CD4-positive, CD25-positive, alpha-beta regulatory T cell (primary cell): ENCODE measurements at regions not wholly inside any gene's neighbourhood (a gene's known extent, or its start where the extent isn't known, plus 50 kb on each side); places are given as distances from the start of the nearest gene placed in this dataset.
"Not testable (repeated sequence)": the region's sequence is repeated elsewhere in the genome, so short reads cannot be mapped to it uniquely, and the experiment has no call there.

ENCODE experiments used
- ATAC-seq, 2 donors: fragments of 150-1000 bp; cut with Tn5 transposase; one replicate each; pipeline ENCODE4 v1.10.0; 2021; ENCODE audit warnings: low read depth in 2 of 2, moderate number of reproducible peaks in 2 of 2, moderate library complexity in 1 of 2
- DNase-seq, 3 donors: peaks; one replicate each; pipeline versions ENCODE4 v3.0.0 to v3.0.0-alpha.2; 2012 to 2022; ENCODE audit warnings: mixed read lengths in 1 of 3
- H3K27ac ChIP-seq: one replicate; pipeline ENCODE4 v1.7.0; 2013; ENCODE audit warnings: mild to moderate bottlenecking, low read length; ENCODE audit not compliant: insufficient read depth, poor library complexity, severe bottlenecking
- H3K27me3 ChIP-seq: one replicate; pipeline ENCODE4 v1.7.0; 2013; ENCODE audit warnings: low read length; ENCODE audit not compliant: control insufficient read depth, insufficient read depth
- H3K36me3 ChIP-seq: one replicate; pipeline ENCODE4 v1.7.0; 2013; ENCODE audit warnings: mild to moderate bottlenecking, low read length, moderate library complexity; ENCODE audit not compliant: control insufficient read depth, insufficient read depth
- H3K4me1 ChIP-seq: 2 replicates; pipeline ENCODE4 v1.7.0; 2013; ENCODE audit warnings: mild to moderate bottlenecking, low read length; ENCODE audit not compliant: insufficient read depth, control insufficient read depth, poor library complexity, severe bottlenecking
- H3K4me3 ChIP-seq: one replicate; pipeline ENCODE4 v1.7.0; 2013; ENCODE audit warnings: low read depth, mild to moderate bottlenecking, low read length, moderate library complexity
- H3K9me3 ChIP-seq, 2 experiments: 1 replicate in 1 of 2; 2 replicates in 1 of 2; pipeline ENCODE4 v1.7.0; 2013; ENCODE audit warnings: low read length in 2 of 2, mild to moderate bottlenecking in 1 of 2, moderate library complexity in 1 of 2; ENCODE audit not compliant: control insufficient read depth in 2 of 2
- H3K27ac Mint-ChIP-seq, 3 donors: one replicate each; pipeline ENCODE4 v1.8.0; 2020 to 2022; ENCODE audit warnings: mild to moderate bottlenecking in 3 of 3, mixed read lengths in 3 of 3, moderate library complexity in 2 of 3
- H3K27me3 Mint-ChIP-seq: one replicate; pipeline ENCODE4 v1.8.0; 2022; ENCODE audit warnings: mild to moderate bottlenecking, mixed read lengths
- H3K36me3 Mint-ChIP-seq: one replicate; pipeline ENCODE4 v1.8.0; 2020; ENCODE audit warnings: mixed read lengths
- H3K4me1 Mint-ChIP-seq, 4 donors: one replicate each; pipeline ENCODE4 v1.8.0; 2020 to 2022; ENCODE audit warnings: mixed read lengths in 4 of 4, mild to moderate bottlenecking in 1 of 4
- H3K4me3 Mint-ChIP-seq, 4 donors: one replicate each; pipeline ENCODE4 v1.8.0; 2020 to 2022; ENCODE audit warnings: mild to moderate bottlenecking in 4 of 4, mixed read lengths in 4 of 4, moderate library complexity in 3 of 4
- H3K9me3 Mint-ChIP-seq, 7 donors: one replicate each; pipeline ENCODE4 v1.8.0; 2020 to 2022; ENCODE audit warnings: mixed read lengths in 7 of 7, mild to moderate bottlenecking in 3 of 7, moderate library complexity in 2 of 7

GRCh38 chr3:135649361-135649760 lies 316.2 kb upstream of the PPP2R3A start:
- Mint-ChIP-seq H3K27ac (no peak overlapping the region), H3K4me3 (no peak overlapping the region), H3K36me3 (no peaks in the 10 kb centered on the region), H3K27me3 (no peaks in the 10 kb centered on the region), H3K4me1 (no peaks in the 10 kb centered on the region), H3K9me3 (peaks cover 0 to 9% (median 3%) of the 10 kb centered on the region in 7 donors)
- DNase-seq (no peak), ATAC-seq (no peak)
- Histone ChIP-seq H3K4me3 (no peak overlapping the region), H3K27me3 (no peaks in the 10 kb centered on the region), H3K4me1 (no peaks in the 10 kb centered on the region), H3K9me3 (no peaks in the 10 kb centered on the region), H3K27ac (no peak overlapping the region), H3K36me3 (no peaks in the 10 kb centered on the region)

GRCh38 chr3:135650309-135650708 lies 315.2 kb upstream of the PPP2R3A start:
- H3K27me3 Mint-ChIP-seq: no peaks in the 10 kb centered on the region
- H3K4me3 Mint-ChIP-seq: no peak overlapping the region
- Histone ChIP-seq H3K4me1 (no peaks in the 10 kb centered on the region), H3K4me3 (no peak overlapping the region), H3K9me3 (no peaks in the 10 kb centered on the region), H3K27ac (no peak overlapping the region), H3K27me3 (no peaks in the 10 kb centered on the region), H3K36me3 (no peaks in the 10 kb centered on the region)
- ATAC-seq (no peak), DNase-seq (no peak)
- H3K9me3 Mint-ChIP-seq: peaks cover 0 to 10% (median 4%) of the 10 kb centered on the region in 7 donors
- no peaks in the 10 kb centered on the region for H3K36me3 Mint-ChIP-seq
- no peaks in the 10 kb centered on the region for H3K4me1 Mint-ChIP-seq
- no peak overlapping the region for H3K27ac Mint-ChIP-seq

GRCh38 chr3:135652388-135652787 lies 313.1 kb upstream of the PPP2R3A start:
- Mint-ChIP-seq H3K4me3 (no peak overlapping the region), H3K27ac (no peak overlapping the region), H3K27me3 (no peaks in the 10 kb centered on the region), H3K9me3 (peaks cover 2 to 10% (median 4%) of the 10 kb centered on the region in 7 donors), H3K4me1 (no peaks in the 10 kb centered on the region), H3K36me3 (no peaks in the 10 kb centered on the region)
- Histone ChIP-seq H3K27me3 (no peaks in the 10 kb centered on the region), H3K4me3 (no peak overlapping the region), H3K36me3 (no peaks in the 10 kb centered on the region), H3K9me3 (no peaks in the 10 kb centered on the region), H3K4me1 (no peaks in the 10 kb centered on the region), H3K27ac (no peak overlapping the region)
- DNase-seq (no peak), ATAC-seq (no peak)

- H3K4me3 ChIP-seq: no peak overlapping the region
- Mint-ChIP-seq H3K4me3 (no peak overlapping the region), H3K9me3 (peaks cover 2 to 13% (median 6%) of the 10 kb centered on the region in 7 donors), H3K36me3 (no peaks in the 10 kb centered on the region), H3K27me3 (no peaks in the 10 kb centered on the region), H3K27ac (no peak overlapping the region), H3K4me1 (no peaks in the 10 kb centered on the region)
- no peak overlapping the region for H3K27ac ChIP-seq
- DNase-seq (no peak), ATAC-seq (no peak)
- no peaks in the 10 kb centered on the region for H3K27me3 ChIP-seq
- no peaks in the 10 kb centered on the region for H3K36me3 ChIP-seq
- no peaks in the 10 kb centered on the region for H3K4me1 ChIP-seq
- H3K9me3 ChIP-seq: no peaks in the 10 kb centered on the region
These were observed 310.2 kb upstream of the PPP2R3A start for GRCh38 chr3:135655328-135655727.

- not testable (repeated sequence) for H3K27me3 ChIP-seq, H3K36me3 Mint-ChIP-seq, H3K4me3 ChIP-seq, H3K4me3 Mint-ChIP-seq, ATAC-seq, H3K27ac ChIP-seq, H3K9me3 ChIP-seq, H3K36me3 ChIP-seq, H3K27me3 Mint-ChIP-seq, H3K27ac Mint-ChIP-seq, H3K4me1 ChIP-seq, DNase-seq, H3K4me1 Mint-ChIP-seq
- peaks cover 2 to 13% (median 6%) of the 10 kb centered on the region in 7 donors for H3K9me3 Mint-ChIP-seq
These were observed 307.1 kb upstream of the PPP2R3A start for GRCh38 chr3:135658451-135658850.

- ATAC-seq: no peak
These were observed 298.5 kb upstream of the PPP2R3A start for GRCh38 chr3:135667061-135667460.

GRCh38 chr3:135674508-135674907 lies 291.0 kb upstream of the PPP2R3A start:
- Mint-ChIP-seq H3K27me3 (no peaks in the 10 kb centered on the region), H3K27ac (no peak overlapping the region), H3K4me1 (no peaks in the 10 kb centered on the region), H3K9me3 (peaks cover 0 to 13% (median 3%) of the 10 kb centered on the region in 7 donors), H3K4me3 (no peak overlapping the region), H3K36me3 (no peaks in the 10 kb centered on the region)
- no peak for DNase-seq
- Histone ChIP-seq H3K27me3 (no peaks in the 10 kb centered on the region), H3K36me3 (no peaks in the 10 kb centered on the region), H3K27ac (no peak overlapping the region), H3K4me1 (no peaks in the 10 kb centered on the region), H3K4me3 (no peak overlapping the region), H3K9me3 (no peaks in the 10 kb centered on the region)
- ATAC-seq: no peak

More at GRCh38 chr3:135667061-135667460, 298.5 kb upstream of the PPP2R3A start:
- H3K27me3 Mint-ChIP-seq: peaks cover 4% of the 10 kb centered on the region
- H3K4me1 Mint-ChIP-seq: no peaks in the 10 kb centered on the region
- Histone ChIP-seq H3K9me3 (no peaks in the 10 kb centered on the region), H3K27me3 (no peaks in the 10 kb centered on the region), H3K4me1 (no peaks in the 10 kb centered on the region), H3K4me3 (no peak overlapping the region), H3K27ac (no peak overlapping the region), H3K36me3 (no peaks in the 10 kb centered on the region)
- no peaks in the 10 kb centered on the region for H3K36me3 Mint-ChIP-seq
- DNase-seq: no peak
- no peak overlapping the region for H3K27ac Mint-ChIP-seq
- no peak overlapping the region for H3K4me3 Mint-ChIP-seq
- peaks cover 0 to 23% (median 2%) of the 10 kb centered on the region in 7 donors for H3K9me3 Mint-ChIP-seq

- Histone ChIP-seq H3K9me3 (no peaks in the 10 kb centered on the region), H3K36me3 (no peaks in the 10 kb centered on the region), H3K27me3 (no peaks in the 10 kb centered on the region), H3K27ac (no peak overlapping the region), H3K4me1 (no peaks in the 10 kb centered on the region), H3K4me3 (no peak overlapping the region)
- Mint-ChIP-seq H3K27me3 (no peaks in the 10 kb centered on the region), H3K9me3 (peaks cover 0 to 22% (median 4%) of the 10 kb centered on the region in 7 donors), H3K4me1 (no peaks in the 10 kb centered on the region), H3K36me3 (no peaks in the 10 kb centered on the region), H3K4me3 (no peak overlapping the region), H3K27ac (no peak overlapping the region)
- ATAC-seq (no peak), DNase-seq (no peak)
These were observed 287.1 kb upstream of the PPP2R3A start for GRCh38 chr3:135678386-135678785.
